Common myeloid progenitor, CD34-positive (primary cell): ENCODE measurements at regions not wholly inside any gene's neighbourhood (a gene's known extent, or its start where the extent isn't known, plus 50 kb on each side); places are given as distances from the start of the nearest gene placed in this dataset.
"Not testable (repeated sequence)": the region's sequence is repeated elsewhere in the genome, so short reads cannot be mapped to it uniquely, and the experiment has no call there.

Experiments
- CTCF ChIA-PET: fragments of 350-600 bp; sonication (Branson Sonifier 250); formaldehyde crosslinking; loops from one replicate; lab custom pipeline; 2021; ENCODE audit warnings: antibody characterized with exemption; lab: Charles Lee
- POLR2A ChIA-PET: fragments of 350-600 bp; sonication (Branson Sonifier 250); formaldehyde crosslinking; loops from one replicate; lab custom pipeline; 2021; ENCODE audit warnings: antibody characterized with exemption; lab: Charles Lee
- DNase-seq, 3 donors: peaks; one replicate each; pipeline versions ENCODE4 v3.0.0 to v3.0.0-alpha.2; 2013
- H3K27ac ChIP-seq, 2 experiments: 1 replicate in 1 of 2; 2 replicates in 1 of 2; pipeline ENCODE4 v1.7.0; 2013; ENCODE audit warnings: inconsistent platforms in 2 of 2, low read length in 2 of 2, mild to moderate bottlenecking in 2 of 2, low read depth in 1 of 2, moderate library complexity in 1 of 2; ENCODE audit not compliant: severe bottlenecking in 2 of 2, insufficient read depth in 1 of 2, poor library complexity in 1 of 2
- H3K27me3 ChIP-seq, 5 experiments: replicated peaks in 2 of 5; 1 replicate in 3 of 5; 2 replicates in 2 of 5; pipeline versions ENCODE4 v1.6.1 to v1.7.0; 2013; ENCODE audit warnings: low read length in 4 of 5, mild to moderate bottlenecking in 2 of 5, moderate library complexity in 2 of 5, inconsistent platforms in 1 of 5; ENCODE audit not compliant: insufficient read depth in 5 of 5, control insufficient read depth in 4 of 5
- H3K36me3 ChIP-seq, 4 experiments: 1 replicate in 2 of 4; 2 replicates in 2 of 4; pipeline versions ENCODE4 v1.6.1 to v1.7.0; 2013; ENCODE audit warnings: low read length in 3 of 4, control low read depth in 1 of 4, mild to moderate bottlenecking in 1 of 4; ENCODE audit not compliant: control insufficient read depth in 4 of 4, insufficient read depth in 4 of 4
- H3K4me1 ChIP-seq, 4 experiments: 1 replicate in 3 of 4; 2 replicates in 1 of 4; pipeline versions ENCODE4 v1.6.1 to v1.7.1; 2013; ENCODE audit warnings: low read length in 3 of 4, mild to moderate bottlenecking in 3 of 4, control low read depth in 1 of 4, inconsistent platforms in 1 of 4, moderate library complexity in 1 of 4; ENCODE audit not compliant: control insufficient read depth in 4 of 4, insufficient read depth in 4 of 4; ENCODE audit errors: control extremely low read depth in 1 of 4
- H3K4me3 ChIP-seq, 7 experiments: 1 replicate in 4 of 7; 2 replicates in 3 of 7; pipeline versions ENCODE4 v1.5.1 to v1.7.0; 2013; ENCODE audit warnings: mild to moderate bottlenecking in 7 of 7, low read length in 6 of 7, moderate library complexity in 6 of 7, inconsistent platforms in 2 of 7, low read depth in 2 of 7, control low read depth in 1 of 7; ENCODE audit not compliant: insufficient read depth in 4 of 7, control insufficient read depth in 1 of 7; ENCODE audit errors: extremely low read depth in 1 of 7
- H3K9me3 ChIP-seq, 5 experiments: 1 replicate in 4 of 5; 2 replicates in 1 of 5; pipeline versions ENCODE4 v1.6.1 to v1.7.1; 2013; ENCODE audit warnings: low read length in 4 of 5, mild to moderate bottlenecking in 2 of 5, inconsistent platforms in 1 of 5, low read depth in 1 of 5, moderate library complexity in 1 of 5; ENCODE audit not compliant: control insufficient read depth in 4 of 5, insufficient read depth in 2 of 5; ENCODE audit errors: control extremely low read depth in 1 of 5
- WGBS: methylation state at CpG from one replicate; pipeline ENCODE4 v1.1.5; 2013; ENCODE audit not compliant: insufficient coverage; 5-methylcytosine and 5-hydroxymethylcytosine counted together

- H3K4me1 ChIP-seq: peaks cover 0 to under 1% (median 0%) of the 10 kb centered on the region in 4 experiments
- no peaks in the 10 kb centered on the region for H3K36me3 ChIP-seq
- H3K4me3 ChIP-seq: no peak overlapping the region
- POLR2A ChIA-PET: no interaction called here
- H3K27me3 ChIP-seq: no peaks in the 10 kb centered on the region
- 100% methylated on average over 2 of the region's 2 CpGs for WGBS
- H3K9me3 ChIP-seq: peaks cover 0 to 6% (median 0%) of the 10 kb centered on the region in 5 experiments
- no peak overlapping the region for H3K27ac ChIP-seq
- no peak for DNase-seq
- CTCF ChIA-PET: no interaction called here
Observed at GRCh38 chr13:50291611-50292010, 276.4 kb downstream of the KCNRG start.

GRCh38 chr13:50292081-50292480 is 276.8 kb downstream of the KCNRG start:
- Histone ChIP-seq H3K27ac (no peak overlapping the region), H3K4me1 (no peaks in the 10 kb centered on the region), H3K4me3 (no peak overlapping the region), H3K9me3 (peaks cover 0 to 6% (median 0%) of the 10 kb centered on the region in 5 experiments), H3K27me3 (no peaks in the 10 kb centered on the region), H3K36me3 (no peaks in the 10 kb centered on the region)
- DNase-seq: no peak
- ChIA-PET POLR2A (no interaction called here), CTCF (no interaction called here)
- WGBS: 100% methylated on average over 1 of the region's 1 CpG

GRCh38 chr13:50294425-50294824 is 279.2 kb downstream of the KCNRG start:
- CTCF ChIA-PET, H3K27me3 ChIP-seq, POLR2A ChIA-PET, H3K36me3 ChIP-seq, DNase-seq, H3K9me3 ChIP-seq, H3K4me3 ChIP-seq, H3K4me1 ChIP-seq, H3K27ac ChIP-seq: not testable (repeated sequence)
- no CpG with 5 or more reads among the region's 4 CpGs for WGBS

- no peak for DNase-seq
- CTCF ChIA-PET: no interaction called here
- WGBS: 100% methylated on average over 1 of the region's 3 CpGs
Observed at GRCh38 chr13:50299546-50300249, 284.5 kb downstream of the KCNRG start.

GRCh38 chr13:50303963-50304721 is 288.9 kb downstream of the KCNRG start:
- no peak for DNase-seq
- Histone ChIP-seq H3K4me3 (no peak overlapping the region), H3K27ac (no peak overlapping the region), H3K36me3 (no peaks in the 10 kb centered on the region), H3K27me3 (no peaks in the 10 kb centered on the region), H3K4me1 (no peaks in the 10 kb centered on the region), H3K9me3 (peaks cover 0 to 2% (median 0%) of the 10 kb centered on the region in 5 experiments)
- ChIA-PET CTCF (no interaction called here), POLR2A (no interaction called here)
- WGBS: no CpG with 5 or more reads among the region's 5 CpGs

More at GRCh38 chr13:50299546-50300249, 284.5 kb downstream of the KCNRG start:
- H3K4me1 ChIP-seq: no peaks in the 10 kb centered on the region
- POLR2A ChIA-PET: no interaction called here
- H3K9me3 ChIP-seq: no peaks in the 10 kb centered on the region
- H3K4me3 ChIP-seq: no peak overlapping the region
- no peaks in the 10 kb centered on the region for H3K27me3 ChIP-seq
- H3K27ac ChIP-seq: no peak overlapping the region
- H3K36me3 ChIP-seq: no peaks in the 10 kb centered on the region

- Histone ChIP-seq H3K27ac (no peak overlapping the region), H3K4me1 (peaks cover 5 to 13% (median 9%) of the 10 kb centered on the region in 4 experiments), H3K27me3 (no peaks in the 10 kb centered on the region), H3K9me3 (peaks cover 0 to 2% (median 0%) of the 10 kb centered on the region in 5 experiments), H3K36me3 (no peaks in the 10 kb centered on the region), H3K4me3 (no peak overlapping the region)
- 100% methylated on average over 3 of the region's 4 CpGs for WGBS
- no peak for DNase-seq
- ChIA-PET POLR2A (no interaction called here), CTCF (no interaction called here)
Observed at GRCh38 chr13:50306156-50306555, 290.9 kb downstream of the KCNRG start.

GRCh38 chr13:50309318-50309717 is 294.1 kb downstream of the KCNRG start:
- Histone ChIP-seq H3K27ac (no peak overlapping the region), H3K36me3 (no peaks in the 10 kb centered on the region), H3K4me1 (peaks cover 5 to 15% (median 9%) of the 10 kb centered on the region in 4 experiments), H3K9me3 (peaks cover 0 to 2% (median 0%) of the 10 kb centered on the region in 5 experiments), H3K27me3 (no peaks in the 10 kb centered on the region), H3K4me3 (no peak overlapping the region)
- 90% methylated on average over 2 of the region's 2 CpGs for WGBS
- DNase-seq: no peak
- ChIA-PET CTCF (interaction anchor here (1.1 kb wide), 1 partner anchor 101 kb away, joined by 4 read pairs; no protein-coding TSS in a partner anchor), POLR2A (no interaction called here)
